ENCODE measurements at regions not wholly inside any gene's neighbourhood (a gene's known extent, or its start where the extent isn't known, plus 50 kb on each side); places are given as distances from the start of the nearest gene placed in this dataset.

DNA sequence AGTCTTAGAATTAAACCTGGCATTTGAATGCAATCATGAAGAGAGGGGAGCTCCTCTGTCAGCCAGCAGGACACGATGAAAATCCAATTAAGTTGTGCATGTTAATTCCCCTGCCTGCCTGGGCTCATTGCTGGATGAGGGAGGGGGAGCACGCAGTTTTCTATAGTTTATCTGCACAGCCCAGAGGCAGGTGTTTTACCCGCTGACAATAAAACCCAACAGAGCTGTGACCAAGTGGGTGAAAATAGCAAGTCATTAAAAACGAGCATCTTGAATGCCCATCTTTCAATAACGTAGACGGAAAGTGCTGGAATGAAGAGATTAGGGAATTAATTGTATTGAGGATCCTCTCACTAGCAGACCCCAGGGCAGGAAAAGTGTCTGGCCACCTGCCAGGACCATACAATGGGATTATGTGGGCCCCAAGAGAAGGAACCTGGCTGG, 100.1 kb upstream of the FAM20C start:
- TF ChIP-seq CTCF (IDR thresholded peaks at IDR 0.05) (no peak), POLR2A (IDR thresholded peaks at IDR 0.05) (no peak)

All from thyroid gland (tissue), 4 donors.